Prostate gland (tissue), 2 donors: ENCODE measurements at regions not wholly inside any gene's neighbourhood (a gene's known extent, or its start where the extent isn't known, plus 50 kb on each side); places are given as distances from the start of the nearest gene placed in this dataset.

ENCODE experiments used
- POLR2A ChIP-seq: fragments of 450-650 bp; IDR thresholded peaks from one replicate; pipeline ENCODE4 v1.6.1; 2016; ENCODE audit warnings: antibody characterized with exemption, mild to moderate bottlenecking
- POLR2AphosphoS5 ChIP-seq: sonication (generic); formaldehyde crosslinking; IDR thresholded peaks from one replicate; pipeline ENCODE4 v1.6.1; 2017; ENCODE audit warnings: antibody characterized with exemption
- TF ChIP-seq, protein P1 (sequence below), 4 experiments: fragments of 200-600 bp in 2 of 4; fragments of 450-650 bp in 2 of 4; sonication (generic) in 2 of 4; IDR thresholded peaks; 1 replicate in 3 of 4; 2 replicates in 1 of 4; pipeline ENCODE4 v1.5.1; 2016 to 2019; ENCODE audit warnings: antibody characterized with exemption in 4 of 4, mild to moderate bottlenecking in 2 of 4, moderate library complexity in 2 of 4

DNA sequence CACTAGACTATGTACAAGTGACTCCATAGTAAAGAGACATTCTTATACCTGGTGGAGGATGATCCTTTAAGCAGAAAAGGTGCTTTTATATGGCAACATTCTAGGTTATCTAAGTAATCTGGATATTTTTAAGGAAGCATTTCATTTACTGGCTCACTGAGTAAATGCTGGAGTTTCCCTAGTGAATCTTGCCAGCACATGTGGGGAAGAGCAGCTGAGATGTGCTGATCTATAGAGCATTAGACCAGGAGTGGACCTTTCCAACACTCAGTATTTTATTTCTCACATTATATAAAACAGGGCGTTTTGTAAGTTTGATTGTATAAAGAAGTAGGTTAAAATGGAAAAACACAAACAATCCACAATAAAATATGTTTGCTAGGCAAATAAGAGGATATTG lies 478.5 kb downstream of the ATP23 start:
- TF ChIP-seq, protein P1, sequence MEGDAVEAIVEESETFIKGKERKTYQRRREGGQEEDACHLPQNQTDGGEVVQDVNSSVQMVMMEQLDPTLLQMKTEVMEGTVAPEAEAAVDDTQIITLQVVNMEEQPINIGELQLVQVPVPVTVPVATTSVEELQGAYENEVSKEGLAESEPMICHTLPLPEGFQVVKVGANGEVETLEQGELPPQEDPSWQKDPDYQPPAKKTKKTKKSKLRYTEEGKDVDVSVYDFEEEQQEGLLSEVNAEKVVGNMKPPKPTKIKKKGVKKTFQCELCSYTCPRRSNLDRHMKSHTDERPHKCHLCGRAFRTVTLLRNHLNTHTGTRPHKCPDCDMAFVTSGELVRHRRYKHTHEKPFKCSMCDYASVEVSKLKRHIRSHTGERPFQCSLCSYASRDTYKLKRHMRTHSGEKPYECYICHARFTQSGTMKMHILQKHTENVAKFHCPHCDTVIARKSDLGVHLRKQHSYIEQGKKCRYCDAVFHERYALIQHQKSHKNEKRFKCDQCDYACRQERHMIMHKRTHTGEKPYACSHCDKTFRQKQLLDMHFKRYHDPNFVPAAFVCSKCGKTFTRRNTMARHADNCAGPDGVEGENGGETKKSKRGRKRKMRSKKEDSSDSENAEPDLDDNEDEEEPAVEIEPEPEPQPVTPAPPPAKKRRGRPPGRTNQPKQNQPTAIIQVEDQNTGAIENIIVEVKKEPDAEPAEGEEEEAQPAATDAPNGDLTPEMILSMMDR (IDR thresholded peaks at IDR 0.05): no peak
- TF ChIP-seq POLR2A (no peak), POLR2AphosphoS5 (no peak)
